ENCODE measurements at regions not wholly inside any gene's neighbourhood (a gene's known extent, or its start where the extent isn't known, plus 50 kb on each side); places are given as distances from the start of the nearest gene placed in this dataset.
A peak's percentile ranks its signal among the peaks of the same experiment; 100 is the strongest.

DNA sequence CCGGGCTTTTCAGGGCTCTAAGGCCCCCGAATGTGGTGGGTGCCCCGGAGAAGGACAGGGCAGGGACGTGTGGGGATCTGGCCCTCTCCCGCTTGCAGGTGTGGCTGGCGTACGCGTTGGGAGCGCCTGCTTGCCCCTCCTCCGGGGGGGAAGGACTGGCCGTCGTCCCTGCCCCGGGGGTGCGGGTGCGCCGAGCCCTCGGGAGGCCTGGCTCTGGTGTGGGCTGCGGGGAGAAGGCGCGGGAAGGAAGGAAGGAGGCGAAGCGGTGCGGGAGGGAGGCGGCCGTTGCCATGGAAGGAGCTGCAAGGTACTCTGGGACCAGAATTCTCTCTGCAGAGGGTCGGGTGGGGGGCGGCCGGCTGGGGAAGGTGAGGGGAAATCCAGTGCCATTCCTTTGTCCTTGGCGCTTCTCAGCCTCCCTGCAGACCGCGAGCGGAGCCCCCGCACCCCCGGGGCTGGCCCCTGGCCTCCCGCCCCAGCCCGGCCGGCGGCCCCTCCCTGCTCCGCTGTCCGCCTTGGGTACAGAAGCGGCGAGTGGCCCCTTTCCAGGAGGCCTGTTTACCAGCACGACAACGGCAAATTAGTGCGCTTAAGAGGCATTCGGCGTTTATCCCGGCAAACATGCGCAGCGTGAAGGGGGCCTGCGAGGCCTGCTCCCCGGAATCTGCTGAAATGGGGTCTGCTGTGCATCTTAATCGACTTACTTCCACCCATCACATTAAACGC is 67.1 kb upstream of the UNC5A start:
- peak; percentile 30 for DNase-seq (ENCODE audit: low spot score)
- Histone ChIP-seq H2AFZ (peak overlapping the region; percentile 28), H3K4me3 (no peak overlapping the region), H3K79me2 (no peaks in the 10 kb centered on the region), H3K27ac (no peak overlapping the region), H3K27me3 (peaks cover 63% of the 10 kb centered on the region), H3K9me2 (replicated peaks; ENCODE audit: insufficient read depth) (no peaks in the 10 kb centered on the region), H3K4me1 (ENCODE audit: insufficient read depth) (peaks cover 6% of the 10 kb centered on the region), H3K36me3 (replicated peaks; ENCODE audit: insufficient read depth, low read depth) (no peaks in the 10 kb centered on the region), H3K4me2 (peak overlapping the region; percentile 84), H3K9me3 (ENCODE audit: low read depth) (no peaks in the 10 kb centered on the region), H4K20me1 (ENCODE audit: insufficient read depth, poor library complexity, severe bottlenecking) (no peaks in the 10 kb centered on the region)
- WGBS (ENCODE audit: low lambda C conversion rate, missing lambda C conversion rate), result 8% methylated on average over 36 of the region's 54 CpGs
- peak; percentile 54 for TF ChIP-seq EZH2 (IDR thresholded peaks at IDR 0.05; ENCODE audit: borderline replicate concordance)
- TF ChIP-seq, protein P1, sequence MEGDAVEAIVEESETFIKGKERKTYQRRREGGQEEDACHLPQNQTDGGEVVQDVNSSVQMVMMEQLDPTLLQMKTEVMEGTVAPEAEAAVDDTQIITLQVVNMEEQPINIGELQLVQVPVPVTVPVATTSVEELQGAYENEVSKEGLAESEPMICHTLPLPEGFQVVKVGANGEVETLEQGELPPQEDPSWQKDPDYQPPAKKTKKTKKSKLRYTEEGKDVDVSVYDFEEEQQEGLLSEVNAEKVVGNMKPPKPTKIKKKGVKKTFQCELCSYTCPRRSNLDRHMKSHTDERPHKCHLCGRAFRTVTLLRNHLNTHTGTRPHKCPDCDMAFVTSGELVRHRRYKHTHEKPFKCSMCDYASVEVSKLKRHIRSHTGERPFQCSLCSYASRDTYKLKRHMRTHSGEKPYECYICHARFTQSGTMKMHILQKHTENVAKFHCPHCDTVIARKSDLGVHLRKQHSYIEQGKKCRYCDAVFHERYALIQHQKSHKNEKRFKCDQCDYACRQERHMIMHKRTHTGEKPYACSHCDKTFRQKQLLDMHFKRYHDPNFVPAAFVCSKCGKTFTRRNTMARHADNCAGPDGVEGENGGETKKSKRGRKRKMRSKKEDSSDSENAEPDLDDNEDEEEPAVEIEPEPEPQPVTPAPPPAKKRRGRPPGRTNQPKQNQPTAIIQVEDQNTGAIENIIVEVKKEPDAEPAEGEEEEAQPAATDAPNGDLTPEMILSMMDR (IDR thresholded peaks at IDR 0.05; ENCODE audit: poor library complexity), result no peak

DNA sequence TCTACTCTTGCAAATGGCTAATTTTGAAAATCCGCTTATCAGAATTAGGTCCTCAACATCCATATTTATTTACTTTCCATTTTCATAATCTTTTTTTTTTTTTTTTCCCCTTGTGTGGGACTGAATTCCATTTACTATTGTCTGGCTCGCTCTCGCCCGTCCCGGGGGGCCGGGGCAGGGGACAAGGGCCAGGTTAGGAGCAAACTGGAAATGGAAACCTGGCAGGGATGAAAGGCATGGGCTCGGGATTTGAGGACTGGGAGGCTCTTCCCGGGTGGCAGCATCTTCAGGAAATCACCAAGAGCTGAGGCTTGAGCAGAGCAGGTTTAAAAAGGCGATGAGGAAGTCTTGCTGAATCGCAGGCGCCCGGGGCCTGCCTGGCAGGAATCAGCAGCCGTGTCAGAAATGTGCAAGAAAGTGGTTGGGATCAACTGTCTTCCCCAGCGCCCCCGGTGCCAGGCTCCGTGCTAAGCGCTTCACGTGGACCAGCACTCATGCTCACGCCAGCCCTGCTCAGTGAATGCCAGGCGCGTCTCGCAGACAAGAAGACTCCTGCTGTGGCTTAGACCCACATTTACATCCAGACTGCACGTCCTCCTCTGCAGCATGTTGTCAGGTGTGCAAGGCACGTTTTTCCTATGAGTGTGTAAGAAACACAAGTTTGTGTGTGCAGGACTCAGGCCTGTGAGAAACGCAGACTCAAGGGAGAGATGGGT is 66.3 kb upstream of the UNC5A start:
- no peaks in the 10 kb centered on the region for H3K9me2 ChIP-seq (replicated peaks; ENCODE audit: insufficient read depth)
- no peak overlapping the region for H2AFZ ChIP-seq
- DNase-seq (ENCODE audit: low spot score), result no peak
- peaks cover 58% of the 10 kb centered on the region for H3K27me3 ChIP-seq
- no peaks in the 10 kb centered on the region for H3K9me3 ChIP-seq (ENCODE audit: low read depth)
- H3K36me3 ChIP-seq (replicated peaks; ENCODE audit: insufficient read depth, low read depth), result no peaks in the 10 kb centered on the region
- peaks cover 6% of the 10 kb centered on the region for H3K4me1 ChIP-seq (ENCODE audit: insufficient read depth)
- H3K79me2 ChIP-seq, result no peaks in the 10 kb centered on the region
- WGBS (ENCODE audit: low lambda C conversion rate, missing lambda C conversion rate), result 44% methylated on average over 25 of the region's 25 CpGs
- TF ChIP-seq, protein P1 (IDR thresholded peaks at IDR 0.05; ENCODE audit: poor library complexity), result no peak
- TF ChIP-seq EZH2 (IDR thresholded peaks at IDR 0.05; ENCODE audit: borderline replicate concordance) (peak; percentile 25), EZH2phosphoT487 (IDR thresholded peaks at IDR 0.05; ENCODE audit: low read depth, severe bottlenecking, unreplicated experiment) (no peak)
- no peaks in the 10 kb centered on the region for H4K20me1 ChIP-seq (ENCODE audit: insufficient read depth, poor library complexity, severe bottlenecking)
- H3K4me2 ChIP-seq, result peak overlapping the region; percentile 84
- no peak overlapping the region for H3K27ac ChIP-seq
- H3K4me3 ChIP-seq, result no peak overlapping the region

DNA sequence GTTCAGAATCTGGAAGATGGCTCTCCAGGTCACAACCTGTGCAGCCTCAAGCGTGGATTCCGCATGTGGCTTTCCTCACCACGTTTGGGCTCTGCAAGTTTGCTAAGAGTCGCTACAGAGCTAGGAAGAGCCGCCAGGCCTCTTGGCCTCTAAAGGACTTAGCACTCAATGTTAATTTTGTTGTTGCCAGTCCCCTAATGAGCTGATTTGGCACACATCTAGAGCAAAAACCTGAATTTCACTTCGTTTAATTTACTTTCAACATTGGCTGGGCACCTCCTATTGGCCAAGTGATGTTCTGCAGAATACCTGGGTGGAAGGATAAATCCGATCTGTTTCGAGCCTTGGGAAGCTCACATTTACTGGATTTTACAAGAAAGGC is 65.8 kb upstream of the UNC5A start:
- Histone ChIP-seq H2AFZ (no peak overlapping the region), H3K27ac (no peak overlapping the region), H3K27me3 (peaks cover 60% of the 10 kb centered on the region), H3K4me3 (no peak overlapping the region), H4K20me1 (ENCODE audit: insufficient read depth, poor library complexity, severe bottlenecking) (no peaks in the 10 kb centered on the region), H3K9me3 (ENCODE audit: low read depth) (no peaks in the 10 kb centered on the region), H3K36me3 (replicated peaks; ENCODE audit: insufficient read depth, low read depth) (no peaks in the 10 kb centered on the region), H3K79me2 (no peaks in the 10 kb centered on the region), H3K9me2 (replicated peaks; ENCODE audit: insufficient read depth) (no peaks in the 10 kb centered on the region), H3K4me1 (ENCODE audit: insufficient read depth) (peaks cover 6% of the 10 kb centered on the region), H3K4me2 (no peak overlapping the region)
- no peak for DNase-seq (ENCODE audit: low spot score)
- TF ChIP-seq EZH2phosphoT487 (IDR thresholded peaks at IDR 0.05; ENCODE audit: low read depth, severe bottlenecking, unreplicated experiment), result no peak
- TF ChIP-seq, protein P1 (IDR thresholded peaks at IDR 0.05; ENCODE audit: poor library complexity), result peak; percentile 25
- WGBS (ENCODE audit: low lambda C conversion rate, missing lambda C conversion rate), result 69% methylated on average over 8 of the region's 8 CpGs
